HEK293 (cell line): ENCODE measurements at regions not wholly inside any gene's neighbourhood (a gene's known extent, or its start where the extent isn't known, plus 50 kb on each side); places are given as distances from the start of the nearest gene placed in this dataset.

Experiments
- CTCF ChIA-PET: fragments of 350-600 bp; formaldehyde crosslinking; extraction: SDS; loops from one replicate; lab custom pipeline; 2021; ENCODE audit warnings: antibody characterized with exemption; lab: Yijun Ruan, JAX
- POLR2A ChIA-PET: fragments of 300-600 bp; formaldehyde crosslinking; extraction: SDS; loops from one replicate; lab custom pipeline; 2020; ENCODE audit warnings: antibody characterized with exemption, inconsistent platforms; lab: Yijun Ruan, JAX
- H3K27ac ChIP-seq: fragments of 200-500 bp; sonication (Bioruptor generic); 2 replicates; pipeline ENCODE4 v1.5.1; 2014; ENCODE audit warnings: low read depth, low read length, control low read depth, inconsistent platforms; ENCODE audit errors: extremely low read depth
- H3K36me3 ChIP-seq, 2 experiments: fragments of 200-500 bp in 1 of 2; sonication (Bioruptor generic) in 1 of 2; 1 replicate in 1 of 2; 2 replicates in 1 of 2; pipeline ENCODE4 v1.5.1; 2014 to 2017; ENCODE audit warnings: inconsistent platforms in 2 of 2, low read length in 2 of 2; ENCODE audit not compliant: control insufficient read depth in 2 of 2, insufficient read depth in 1 of 2
- H3K4me1 ChIP-seq: fragments of 200-500 bp; sonication (Bioruptor generic); 2 replicates; pipeline ENCODE4 v1.5.1; 2014; ENCODE audit warnings: mild to moderate bottlenecking, low read length, inconsistent platforms; ENCODE audit not compliant: control insufficient read depth, insufficient read depth
- H3K4me3 ChIP-seq: 2 replicates; pipeline ENCODE4 v1.5.1; 2011; ENCODE audit warnings: low read depth, mild to moderate bottlenecking, control low read depth, low read length, moderate library complexity
- H3K9me3 ChIP-seq: fragments of 200-500 bp; sonication (Bioruptor generic); 2 replicates; pipeline ENCODE4 v1.5.1; 2014; ENCODE audit warnings: low read depth, low read length, inconsistent platforms; ENCODE audit not compliant: control insufficient read depth, insufficient read depth
- GFI1B ChIP-seq: fragments of 450-650 bp; formaldehyde crosslinking; IDR thresholded peaks from 2 replicates; pipeline ENCODE4 v1.5.1; 2016; ENCODE audit warnings: missing biosample characterization, missing genetic modification characterization
- INSM2 ChIP-seq: fragments of 450-650 bp; formaldehyde crosslinking; IDR thresholded peaks from 2 replicates; pipeline ENCODE4 v1.5.1; 2016; ENCODE audit warnings: missing biosample characterization, missing genetic modification characterization
- KLF16 ChIP-seq: fragments of 450-650 bp; formaldehyde crosslinking; IDR thresholded peaks from 2 replicates; pipeline ENCODE4 v1.5.1; 2017; ENCODE audit warnings: missing biosample characterization, missing genetic modification characterization
- MYNN ChIP-seq: fragments of 450-650 bp; formaldehyde crosslinking; IDR thresholded peaks from 2 replicates; pipeline ENCODE4 v1.5.1; 2016; ENCODE audit warnings: missing biosample characterization, missing genetic modification characterization, borderline replicate concordance
- SALL2 ChIP-seq: fragments of 450-650 bp; formaldehyde crosslinking; IDR thresholded peaks from 2 replicates; pipeline ENCODE4 v1.5.0; 2017; ENCODE audit warnings: missing biosample characterization, mild to moderate bottlenecking, missing genetic modification characterization, borderline replicate concordance
- SCRT1 ChIP-seq: fragments of 450-650 bp; formaldehyde crosslinking; IDR thresholded peaks from 2 replicates; pipeline ENCODE4 v1.5.1; 2016; ENCODE audit warnings: missing biosample characterization, missing genetic modification characterization, borderline replicate concordance
- ZFP37 ChIP-seq: fragments of 450-650 bp; formaldehyde crosslinking; IDR thresholded peaks from 2 replicates; pipeline ENCODE4 v1.5.1; 2016; ENCODE audit warnings: missing biosample characterization, missing genetic modification characterization
- ZNF112 ChIP-seq: fragments of 450-650 bp; formaldehyde crosslinking; IDR thresholded peaks from 2 replicates; pipeline ENCODE4 v1.5.0; 2017; ENCODE audit warnings: missing biosample characterization, missing genetic modification characterization
- ZNF138 ChIP-seq: fragments of 450-650 bp; formaldehyde crosslinking; IDR thresholded peaks from 2 replicates; pipeline ENCODE4 v1.5.1; 2016; ENCODE audit warnings: missing biosample characterization, missing genetic modification characterization, borderline replicate concordance
- ZNF148 ChIP-seq: fragments of 450-650 bp; formaldehyde crosslinking; IDR thresholded peaks from 2 replicates; pipeline ENCODE4 v1.5.0; 2017; ENCODE audit warnings: missing biosample characterization, missing genetic modification characterization, borderline replicate concordance
- ZNF18 ChIP-seq: fragments of 450-650 bp; formaldehyde crosslinking; IDR thresholded peaks from 2 replicates; pipeline ENCODE4 v1.5.1; 2016; ENCODE audit warnings: missing biosample characterization, missing genetic modification characterization
- ZNF266 ChIP-seq: fragments of 450-650 bp; formaldehyde crosslinking; IDR thresholded peaks from 2 replicates; pipeline ENCODE4 v1.5.1; 2016; ENCODE audit warnings: missing biosample characterization, missing genetic modification characterization, low read depth
- ZNF394 ChIP-seq: fragments of 450-650 bp; formaldehyde crosslinking; IDR thresholded peaks from 2 replicates; pipeline ENCODE4 v1.5.1; 2016; ENCODE audit warnings: missing biosample characterization, missing genetic modification characterization, mild to moderate bottlenecking, moderate library complexity, borderline replicate concordance
- ZNF449 ChIP-seq: fragments of 450-650 bp; formaldehyde crosslinking; IDR thresholded peaks from 2 replicates; pipeline ENCODE4 v1.5.1; 2017; ENCODE audit warnings: missing biosample characterization, mild to moderate bottlenecking, missing genetic modification characterization, moderate library complexity
- ZNF530 ChIP-seq: fragments of 450-650 bp; formaldehyde crosslinking; IDR thresholded peaks from 2 replicates; pipeline ENCODE4 v1.5.1; 2016; ENCODE audit warnings: low read depth, missing biosample characterization, missing genetic modification characterization
- ZNF658 ChIP-seq: fragments of 450-650 bp; formaldehyde crosslinking; IDR thresholded peaks from 2 replicates; pipeline ENCODE4; 2016; ENCODE audit warnings: missing biosample characterization, missing genetic modification characterization
- ZNF701 ChIP-seq: fragments of 450-650 bp; formaldehyde crosslinking; IDR thresholded peaks from 2 replicates; pipeline ENCODE4 v1.5.1; 2016; ENCODE audit warnings: missing biosample characterization, missing genetic modification characterization

- CTCF ChIA-PET: interaction anchor here (0.7 to 1.6 kb wide), 2 partner anchors 13 to 205 kb away, joined by 3 to 5 read pairs; no protein-coding TSS in a partner anchor
- Histone ChIP-seq H3K4me3 (no peak overlapping the region), H3K27ac (no peak overlapping the region), H3K9me3 (no peaks in the 10 kb centered on the region), H3K36me3 (no peaks in the 10 kb centered on the region), H3K4me1 (no peaks in the 10 kb centered on the region)
- POLR2A ChIA-PET: no interaction called here
- TF ChIP-seq GFI1B (no peak), SCRT1 (tag by site-specific recombination) (no peak), INSM2 (no peak), KLF16 (tag by site-specific recombination) (no peak), SALL2 (tag by site-specific recombination) (no peak), ZNF18 (tag by site-specific recombination) (no peak), ZNF394 (tag by site-specific recombination) (no peak), ZNF138 (no peak), ZNF112 (no peak), ZNF266 (tag by site-specific recombination) (no peak)
Measured at GRCh38 chr2:126790987-126791780, 107.5 kb upstream of the TEX51 start.

- CTCF ChIA-PET: interaction anchor here (0.6 kb wide), 1 partner anchor 180 kb away, joined by 5 read pairs; no protein-coding TSS in a partner anchor
- Histone ChIP-seq H3K36me3 (no peaks in the 10 kb centered on the region), H3K27ac (no peak overlapping the region), H3K4me1 (no peaks in the 10 kb centered on the region), H3K4me3 (no peak overlapping the region), H3K9me3 (no peaks in the 10 kb centered on the region)
- no peak for TF ChIP-seq ZFP37
- no peak for TF ChIP-seq MYNN (tag by site-specific recombination)
- TF ChIP-seq ZNF530 (tag by site-specific recombination): no peak
- no peak for TF ChIP-seq GFI1B
- no peak for TF ChIP-seq ZNF394 (tag by site-specific recombination)
- TF ChIP-seq ZNF701 (tag by site-specific recombination): no peak
- no peak for TF ChIP-seq ZNF449 (tag by site-specific recombination)
- TF ChIP-seq ZNF658 (tag by site-specific recombination): no peak
- TF ChIP-seq ZNF148: no peak
- POLR2A ChIA-PET: no interaction called here
Measured at GRCh38 chr2:126792186-126792585, 106.5 kb upstream of the TEX51 start.
